ENCODE measurements at regions not wholly inside any gene's neighbourhood (a gene's known extent, or its start where the extent isn't known, plus 50 kb on each side); places are given as distances from the start of the nearest gene placed in this dataset.
"Not testable (repeated sequence)": the region's sequence is repeated elsewhere in the genome, so short reads cannot be mapped to it uniquely, and the experiment has no call there.

- Histone ChIP-seq H3K36me3 (no peaks in the 10 kb centered on the region), H3K27ac (no peak overlapping the region), H3K4me3 (no peak overlapping the region), H3K4me1 (no peaks in the 10 kb centered on the region), H3K9me3 (peaks cover 0 to 7% (median 0%) of the 10 kb centered on the region in 4 donors), H3K27me3 (no peaks in the 10 kb centered on the region)
- TF ChIP-seq, protein P1, sequence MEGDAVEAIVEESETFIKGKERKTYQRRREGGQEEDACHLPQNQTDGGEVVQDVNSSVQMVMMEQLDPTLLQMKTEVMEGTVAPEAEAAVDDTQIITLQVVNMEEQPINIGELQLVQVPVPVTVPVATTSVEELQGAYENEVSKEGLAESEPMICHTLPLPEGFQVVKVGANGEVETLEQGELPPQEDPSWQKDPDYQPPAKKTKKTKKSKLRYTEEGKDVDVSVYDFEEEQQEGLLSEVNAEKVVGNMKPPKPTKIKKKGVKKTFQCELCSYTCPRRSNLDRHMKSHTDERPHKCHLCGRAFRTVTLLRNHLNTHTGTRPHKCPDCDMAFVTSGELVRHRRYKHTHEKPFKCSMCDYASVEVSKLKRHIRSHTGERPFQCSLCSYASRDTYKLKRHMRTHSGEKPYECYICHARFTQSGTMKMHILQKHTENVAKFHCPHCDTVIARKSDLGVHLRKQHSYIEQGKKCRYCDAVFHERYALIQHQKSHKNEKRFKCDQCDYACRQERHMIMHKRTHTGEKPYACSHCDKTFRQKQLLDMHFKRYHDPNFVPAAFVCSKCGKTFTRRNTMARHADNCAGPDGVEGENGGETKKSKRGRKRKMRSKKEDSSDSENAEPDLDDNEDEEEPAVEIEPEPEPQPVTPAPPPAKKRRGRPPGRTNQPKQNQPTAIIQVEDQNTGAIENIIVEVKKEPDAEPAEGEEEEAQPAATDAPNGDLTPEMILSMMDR (IDR thresholded peaks at IDR 0.05), result no peak
- no peak for TF ChIP-seq POLR2A (IDR thresholded peaks at IDR 0.05)
- DNase-seq, result no peak
Measured at GRCh38 chr21:21996891-21997290, 998.7 kb downstream of the NCAM2 start.

DNA sequence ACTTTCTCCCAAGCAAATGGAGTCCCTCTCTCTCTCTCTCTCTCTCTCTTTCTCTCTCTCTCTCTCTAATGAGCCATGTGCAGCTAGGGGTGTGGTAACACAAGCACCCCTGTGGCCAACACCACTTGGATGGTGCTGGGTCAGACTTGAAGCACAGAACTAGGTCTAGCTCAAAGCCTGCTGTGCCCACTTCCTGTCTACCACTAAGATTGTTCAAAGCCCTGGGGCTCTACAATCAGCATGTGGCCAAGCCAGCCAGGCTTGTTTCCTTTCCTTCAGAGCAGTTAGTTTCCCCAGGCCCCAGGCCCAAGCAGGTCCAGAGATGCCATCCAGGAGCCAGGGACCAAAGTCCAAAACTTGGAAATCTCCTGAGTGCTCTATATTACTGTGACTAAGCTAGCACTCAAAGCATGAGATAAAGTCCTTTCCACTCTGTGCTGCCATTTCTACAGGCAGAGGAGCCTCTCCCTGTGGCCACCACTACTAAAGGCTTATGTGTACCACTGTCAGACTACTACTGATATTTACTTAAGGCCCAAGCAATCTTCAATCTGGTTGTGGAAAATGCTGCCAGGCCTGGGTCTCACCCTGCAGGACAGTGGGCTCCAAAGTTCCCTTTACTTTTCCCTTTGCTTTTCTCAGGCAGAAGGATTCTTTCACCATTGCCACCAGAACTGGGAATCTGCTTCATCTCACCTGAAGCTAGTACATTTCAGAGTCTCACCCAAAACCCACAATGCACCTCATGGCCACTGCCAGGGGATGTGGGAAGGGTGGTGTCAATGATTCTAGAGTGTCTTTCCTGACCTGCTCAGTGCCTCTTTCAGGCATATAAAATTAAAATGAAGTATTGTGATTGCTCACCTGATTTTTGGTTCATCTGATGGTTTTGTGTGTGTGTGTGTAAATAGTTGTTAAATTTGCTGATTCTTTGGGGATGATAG lies 999.5 kb downstream of the NCAM2 start:
- no peaks in the 10 kb centered on the region for H3K27me3 ChIP-seq

GRCh38 chr21:22019766-22020165 lies 1021.6 kb downstream of the NCAM2 start:
- Histone ChIP-seq H3K4me1 (no peaks in the 10 kb centered on the region), H3K9me3 (no peaks in the 10 kb centered on the region), H3K4me3 (no peak overlapping the region), H3K36me3 (no peaks in the 10 kb centered on the region), H3K27ac (no peak overlapping the region), H3K27me3 (no peaks in the 10 kb centered on the region)
- no peak for DNase-seq
- TF ChIP-seq, protein P1 (IDR thresholded peaks at IDR 0.05), result no peak
- TF ChIP-seq POLR2A (IDR thresholded peaks at IDR 0.05), result no peak

More for the DNA sequence above, 999.5 kb downstream of the NCAM2 start:
- Histone ChIP-seq H3K27ac (no peak overlapping the region), H3K4me1 (no peaks in the 10 kb centered on the region), H3K36me3 (no peaks in the 10 kb centered on the region), H3K4me3 (no peak overlapping the region), H3K9me3 (peaks cover 0 to 7% (median 0%) of the 10 kb centered on the region in 4 donors)
- no peak for DNase-seq
- TF ChIP-seq, protein P1 (IDR thresholded peaks at IDR 0.05), result no peak
- no peak for TF ChIP-seq POLR2A (IDR thresholded peaks at IDR 0.05)

DNA sequence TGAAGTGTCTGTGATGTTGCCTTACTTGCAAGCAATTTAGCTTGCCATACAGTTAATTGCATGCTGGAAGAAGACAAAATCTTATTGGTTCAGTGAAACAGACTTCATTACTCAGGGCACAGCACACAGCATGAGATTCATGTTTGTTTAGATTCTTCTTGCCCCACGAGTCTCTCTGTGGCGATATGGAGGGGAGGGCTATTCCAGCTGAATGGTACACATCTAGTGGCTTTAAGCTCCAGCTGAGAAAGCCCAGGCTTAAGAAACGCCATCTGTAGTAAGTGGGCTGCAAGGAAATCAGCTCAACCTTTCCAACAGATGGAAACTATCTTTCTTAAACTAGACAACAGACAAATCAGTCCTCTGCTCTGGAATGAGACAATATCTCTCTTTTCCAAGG lies 1022.0 kb downstream of the NCAM2 start:
- no peaks in the 10 kb centered on the region for H3K36me3 ChIP-seq
- DNase-seq, result no peak
- H3K27ac ChIP-seq, result no peak overlapping the region
- no peaks in the 10 kb centered on the region for H3K4me1 ChIP-seq
- no peaks in the 10 kb centered on the region for H3K9me3 ChIP-seq
- H3K4me3 ChIP-seq, result no peak overlapping the region
- TF ChIP-seq POLR2A (IDR thresholded peaks at IDR 0.05), result no peak
- TF ChIP-seq, protein P1 (IDR thresholded peaks at IDR 0.05), result no peak
- H3K27me3 ChIP-seq, result no peaks in the 10 kb centered on the region

DNA sequence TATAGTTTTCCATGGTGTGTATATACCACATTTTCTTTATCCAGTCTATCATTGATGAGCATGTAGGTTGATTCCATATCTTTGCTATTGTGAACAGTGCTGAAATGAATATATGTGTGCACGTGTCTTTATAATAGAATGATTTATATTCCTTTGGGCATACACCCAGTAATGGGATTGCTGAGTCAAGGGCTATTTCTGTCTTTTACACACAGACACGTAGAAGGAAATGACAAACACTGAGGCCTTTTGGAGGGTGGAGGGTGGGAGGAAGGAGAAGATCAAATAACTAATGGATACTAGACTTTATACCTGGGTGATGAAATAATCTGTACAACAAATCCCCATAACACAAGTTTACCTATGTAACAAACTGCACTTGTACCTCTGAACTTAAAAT lies 1025.7 kb downstream of the NCAM2 start:
- not testable (repeated sequence) for H3K4me3 ChIP-seq, H3K4me1 ChIP-seq, H3K36me3 ChIP-seq, H3K27me3 ChIP-seq, DNase-seq, H3K9me3 ChIP-seq, H3K27ac ChIP-seq

DNA sequence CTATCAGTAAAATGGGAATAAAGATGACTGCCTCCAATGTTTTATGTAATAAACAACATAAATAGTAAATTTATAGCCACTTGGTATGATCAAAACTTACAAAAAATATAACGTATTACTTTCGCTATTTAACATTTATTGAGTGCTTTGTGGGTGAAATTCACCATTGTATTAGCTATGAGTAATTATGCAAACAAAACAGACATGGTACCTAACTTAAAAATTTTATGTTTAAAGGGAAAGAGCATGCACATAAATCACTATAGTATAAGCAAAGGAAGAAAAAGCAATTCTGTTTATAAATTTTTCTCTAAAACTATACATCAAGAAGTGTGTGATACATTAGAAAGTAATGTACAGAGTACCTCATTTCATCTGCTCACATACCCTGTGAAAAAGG lies 1046.2 kb downstream of the NCAM2 start:
- DNase-seq, result no peak
- peaks cover 0 to 7% (median 0%) of the 10 kb centered on the region in 4 donors for H3K9me3 ChIP-seq
- H3K27ac ChIP-seq, result no peak overlapping the region
- H3K27me3 ChIP-seq, result no peaks in the 10 kb centered on the region
- no peaks in the 10 kb centered on the region for H3K4me1 ChIP-seq
- no peak overlapping the region for H3K4me3 ChIP-seq
- TF ChIP-seq POLR2A (IDR thresholded peaks at IDR 0.05), result no peak
- TF ChIP-seq, protein P1 (IDR thresholded peaks at IDR 0.05), result no peak
- H3K36me3 ChIP-seq, result no peaks in the 10 kb centered on the region

Measured in Peyer's patch (tissue), 4 donors.